Panc1 (cell line): ENCODE measurements at regions not wholly inside any gene's neighbourhood (a gene's known extent, or its start where the extent isn't known, plus 50 kb on each side); places are given as distances from the start of the nearest gene placed in this dataset.

ENCODE experiments used
- CTCF ChIP-seq: fragments of 450-650 bp; IDR thresholded peaks from 2 replicates; pipeline ENCODE4 v1.5.1; 2017; ENCODE audit warnings: mild to moderate bottlenecking
- REST ChIP-seq, 2 experiments: IDR thresholded peaks; 2 replicates each; pipeline ENCODE4 v1.6.1; 2011 to 2012; ENCODE audit warnings: low read depth in 2 of 2, control low read depth in 1 of 2, low read length in 1 of 2, mild to moderate bottlenecking in 1 of 2, moderate library complexity in 1 of 2; ENCODE audit not compliant: insufficient read depth in 1 of 2
- SIN3A ChIP-seq: IDR thresholded peaks from 2 replicates; pipeline ENCODE4 v1.6.1; 2012; ENCODE audit warnings: low read depth, mild to moderate bottlenecking, low read length, moderate library complexity, borderline replicate concordance; ENCODE audit not compliant: insufficient read depth

GRCh38 chr14:98731701-98732100, 540.3 kb downstream of the BCL11B start:
- TF ChIP-seq CTCF (no peak), SIN3A (no peak), REST (IDR thresholded peaks at IDR 0.05; ENCODE audit: insufficient read depth in 1 of 2, low read depth in 2 of 2, low read length in 1 of 2) (no peak)
